GM21367 (cell line): ENCODE measurements at regions not wholly inside any gene's neighbourhood (a gene's known extent, or its start where the extent isn't known, plus 50 kb on each side); places are given as distances from the start of the nearest gene placed in this dataset.

Experiments used
- ATAC-seq: cut with Tn5 transposase; IDR thresholded peaks from one replicate; pipeline ENCODE4 v1.9.1; 2021; ENCODE audit not compliant: unreplicated experiment

- no peak for ATAC-seq
Observed at GRCh38 chr9:19600538-19600937, 188.3 kb downstream of the SLC24A2 start.

- no peak for ATAC-seq
Observed at GRCh38 chr9:19598722-19599121, 189.9 kb downstream of the ACER2 start.

DNA sequence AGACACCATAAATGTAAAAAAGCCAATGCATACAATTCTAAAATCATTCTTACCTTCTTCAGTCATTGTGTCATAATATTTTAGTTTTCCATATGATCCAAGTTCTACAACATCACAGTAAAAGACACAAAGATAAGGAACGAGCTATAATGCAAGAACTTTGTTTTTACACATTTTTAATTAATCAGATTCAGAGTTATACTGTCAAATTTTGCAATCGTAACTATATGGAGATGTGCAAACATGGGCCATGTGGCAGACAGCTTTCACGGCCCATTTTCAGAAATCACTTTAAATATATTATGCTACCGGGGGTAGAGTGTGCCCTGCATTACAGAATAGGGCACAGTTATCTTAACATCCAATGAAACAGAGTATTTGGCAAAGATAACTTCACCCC lies 188.4 kb downstream of the ACER2 start:
- ATAC-seq = no peak

DNA sequence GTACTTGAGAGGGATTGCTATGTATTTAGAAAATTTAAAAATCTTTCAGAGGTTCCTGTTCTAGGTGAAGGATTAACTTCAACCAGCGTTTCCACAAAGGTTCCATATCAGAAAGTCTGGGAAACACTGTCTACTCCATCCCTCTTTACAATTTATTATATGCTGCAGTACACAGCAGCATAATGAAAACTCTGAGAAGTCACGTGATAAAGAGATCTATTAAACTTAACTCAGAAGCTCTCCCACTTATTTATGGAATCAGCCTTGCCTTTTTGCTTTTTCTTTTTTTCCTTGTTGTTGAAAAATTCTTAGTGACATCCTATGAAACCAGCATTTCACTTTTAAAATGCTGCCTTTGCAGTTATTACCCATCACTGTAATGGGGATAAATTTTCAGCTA lies 186.2 kb downstream of the ACER2 start:
- ATAC-seq = no peak

DNA sequence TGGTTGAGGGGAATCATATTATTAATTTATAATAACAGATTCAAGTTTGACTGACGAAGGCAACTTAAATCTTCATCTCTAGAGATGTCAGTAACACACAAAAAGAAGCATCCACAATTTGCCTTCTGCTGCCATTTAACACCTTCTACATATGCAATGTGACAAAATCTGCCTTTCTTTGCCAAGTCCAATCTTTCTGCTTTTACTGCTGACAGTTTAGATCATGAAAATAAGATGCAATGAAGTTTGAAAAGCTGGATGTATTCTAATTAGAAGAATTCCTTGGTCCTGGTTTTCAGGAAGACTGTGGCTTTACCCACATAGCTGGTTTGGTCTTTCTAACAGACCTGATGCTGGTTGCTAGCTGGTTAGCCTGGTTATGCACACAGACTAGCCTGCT lies 178.9 kb downstream of the ACER2 start:
- ATAC-seq = no peak

GRCh38 chr9:19583890-19584289 lies 175.1 kb downstream of the ACER2 start:
- no peak for ATAC-seq

GRCh38 chr9:19577411-19577810 lies 168.6 kb downstream of the ACER2 start:
- no peak for ATAC-seq

DNA sequence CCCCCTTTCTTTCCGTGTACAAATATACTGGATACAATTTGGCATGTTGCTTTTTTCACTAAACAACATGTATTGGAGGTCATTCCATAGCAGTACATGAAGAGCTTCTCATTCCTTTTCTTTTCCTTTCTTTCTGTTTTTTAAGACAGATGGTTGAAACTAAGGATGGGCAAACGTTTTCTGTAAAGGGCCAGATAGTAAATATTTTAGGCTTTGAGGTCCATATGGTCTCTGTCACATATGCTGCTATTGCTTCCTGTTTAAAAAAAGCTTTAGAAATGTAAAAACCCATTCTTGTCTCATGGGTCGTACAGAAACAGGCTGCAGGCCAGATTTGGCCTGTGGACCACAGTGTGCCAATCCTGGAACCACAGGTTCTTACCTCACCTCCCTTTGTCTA lies 160.1 kb downstream of the ACER2 start:
- no peak for ATAC-seq

GRCh38 chr9:19564396-19565061 lies 155.7 kb downstream of the ACER2 start:
- ATAC-seq = no peak

- ATAC-seq = no peak
Observed at GRCh38 chr9:19555214-19555613, 146.4 kb downstream of the ACER2 start.

- ATAC-seq = no peak
Observed at GRCh38 chr9:19554529-19554928, 145.7 kb downstream of the ACER2 start.

DNA sequence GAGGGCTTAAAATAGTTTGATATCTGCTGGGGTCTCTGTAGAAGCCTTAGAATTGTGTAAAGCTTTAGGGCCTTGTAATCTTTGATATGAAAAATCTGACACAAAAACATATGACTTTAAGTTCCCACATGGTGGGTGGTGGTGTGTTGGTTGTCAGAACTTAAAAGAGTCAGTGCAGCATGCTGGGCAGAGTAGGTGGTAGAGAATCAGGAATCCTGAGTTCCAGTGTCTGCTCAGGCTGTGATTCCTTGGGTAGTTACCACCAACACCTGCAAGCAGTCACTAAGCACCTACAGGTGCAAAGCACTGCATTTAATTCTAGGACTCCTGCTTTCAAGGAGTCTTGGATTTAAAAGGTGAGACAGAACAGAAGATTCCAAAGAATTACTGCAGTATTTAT lies 144.6 kb downstream of the ACER2 start:
- no peak for ATAC-seq

- ATAC-seq = no peak
Observed at GRCh38 chr9:19552282-19553105, 143.7 kb downstream of the ACER2 start.

DNA sequence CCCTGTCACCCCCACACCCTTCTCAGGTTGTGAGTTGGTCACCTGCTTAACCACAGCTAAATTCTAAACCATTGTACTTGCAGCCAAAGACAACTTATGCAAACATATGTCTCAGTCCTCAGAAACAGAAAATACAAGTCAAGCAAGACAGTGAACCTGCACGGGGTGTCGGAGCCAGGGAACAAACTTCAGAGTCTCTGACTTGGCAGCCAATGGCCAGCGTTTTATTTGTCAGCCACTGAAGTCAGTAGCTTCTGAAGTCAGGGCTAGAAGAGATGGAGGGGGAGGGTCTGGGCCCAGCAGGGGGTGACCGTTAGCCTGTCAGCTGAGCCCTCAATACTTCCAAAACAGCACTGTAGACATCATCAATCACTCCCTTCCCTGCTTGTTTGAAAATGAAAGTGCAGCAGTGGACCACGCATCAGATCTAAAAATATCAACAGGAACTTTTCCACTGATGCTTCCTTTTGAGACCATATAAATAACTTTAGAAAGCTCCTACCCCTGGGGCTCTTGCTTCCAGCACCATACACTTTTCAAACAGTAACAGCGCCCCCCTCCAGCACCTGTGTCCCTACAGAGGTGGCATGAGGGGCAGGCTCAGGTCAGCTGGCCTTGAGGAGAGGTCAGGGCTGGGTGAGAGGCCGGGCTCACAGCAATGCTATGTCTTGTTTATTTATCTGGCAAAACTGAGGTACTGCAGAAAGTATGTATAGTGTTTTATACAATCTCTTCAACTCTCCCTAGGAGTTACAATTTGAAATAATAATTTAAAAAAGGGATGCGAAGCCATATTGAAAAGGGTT lies 142.5 kb downstream of the ACER2 start:
- peak; percentile 66 for ATAC-seq

GRCh38 chr9:19550009-19550408 lies 141.2 kb downstream of the ACER2 start:
- ATAC-seq = no peak

DNA sequence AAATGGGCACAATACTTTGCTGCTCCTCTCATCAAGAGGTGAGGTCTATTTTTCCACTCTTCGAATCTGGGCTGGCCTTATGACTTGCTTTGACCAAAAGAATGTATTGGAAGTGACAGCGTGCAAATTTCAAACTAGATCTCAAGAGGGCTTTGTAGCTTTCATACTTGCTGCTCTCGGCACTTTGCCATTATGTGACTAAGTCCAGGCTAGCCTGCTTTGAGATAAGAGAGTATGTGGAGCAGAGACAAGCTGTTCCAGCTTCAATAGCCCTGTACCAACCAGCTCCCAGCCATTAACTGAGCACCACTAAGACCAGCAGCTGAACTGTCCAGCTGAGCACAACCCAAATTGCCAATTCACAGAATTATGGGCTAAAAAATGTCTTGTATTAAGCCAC lies 124.6 kb downstream of the ACER2 start:
- ATAC-seq = no peak

- no peak for ATAC-seq
Observed at GRCh38 chr9:19527663-19528062, 118.9 kb downstream of the ACER2 start.

DNA sequence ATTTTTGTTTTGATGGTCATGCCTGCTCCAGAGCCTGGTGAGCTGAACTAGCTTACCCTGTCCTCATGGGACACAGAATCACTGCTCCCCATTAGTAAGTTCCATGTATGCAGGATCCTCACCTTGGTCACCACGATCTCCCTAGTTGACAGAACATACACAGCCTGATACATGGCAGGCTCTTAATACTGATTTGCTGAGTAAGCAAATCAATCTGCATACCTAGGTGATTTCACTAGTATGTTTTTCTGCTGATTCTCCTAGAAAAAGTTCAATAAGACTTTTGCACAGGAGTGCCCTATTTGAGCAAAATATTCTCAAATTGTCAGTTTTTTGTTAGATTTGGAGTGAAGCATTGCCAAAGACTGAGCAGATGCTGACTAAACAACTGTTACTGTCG lies 113.7 kb downstream of the ACER2 start:
- ATAC-seq = no peak

- no peak for ATAC-seq
Observed at GRCh38 chr9:19521205-19521604, 112.4 kb downstream of the ACER2 start.

GRCh38 chr9:19517202-19517942 lies 108.6 kb downstream of the ACER2 start:
- ATAC-seq = no peak

DNA sequence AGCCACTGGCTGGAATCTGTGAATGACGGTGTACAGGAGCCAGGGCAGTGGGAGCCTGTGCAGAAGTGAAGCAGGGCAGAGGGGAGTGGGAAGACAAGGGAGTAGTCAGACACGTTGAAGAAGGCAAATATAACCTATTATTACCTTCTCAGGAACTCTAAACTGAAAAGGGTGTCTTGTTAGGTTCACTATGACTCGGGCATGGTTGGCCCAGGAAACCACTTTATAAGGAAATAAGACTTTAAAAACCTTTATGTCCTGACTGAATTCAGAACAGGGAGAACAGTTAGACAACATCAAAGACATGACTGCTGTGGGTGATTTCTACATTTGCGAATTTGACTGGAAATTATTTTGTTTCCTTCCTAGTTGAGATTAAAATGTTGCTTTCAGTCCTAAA lies 107.5 kb downstream of the ACER2 start:
- no peak for ATAC-seq
